ENCODE measurements at regions not wholly inside any gene's neighbourhood (a gene's known extent, or its start where the extent isn't known, plus 50 kb on each side); places are given as distances from the start of the nearest gene placed in this dataset.

- no peaks in the 10 kb centered on the region for H3K36me3 ChIP-seq (ENCODE audit: insufficient read depth, low read length)
- no peak overlapping the region for H3K27ac ChIP-seq (ENCODE audit: low read depth, low read length)
- Mint-ChIP-seq H3K9me3 (ENCODE audit: unreplicated experiment) (no peaks in the 10 kb centered on the region), H3K4me1 (ENCODE audit: low read depth, unreplicated experiment) (peaks cover 11% of the 10 kb centered on the region), H3K4me3 (ENCODE audit: unreplicated experiment) (no peak overlapping the region), H3K36me3 (ENCODE audit: low read depth, unreplicated experiment) (no peaks in the 10 kb centered on the region), H3K27me3 (ENCODE audit: low read depth, unreplicated experiment) (no peaks in the 10 kb centered on the region), H3K27ac (ENCODE audit: unreplicated experiment) (peak overlapping the region; percentile 1)
- peaks cover 6% of the 10 kb centered on the region for H3K9me3 ChIP-seq (ENCODE audit: insufficient read depth, low read depth, low read length)
- no peak overlapping the region for H3K9ac ChIP-seq (ENCODE audit: low read length)
- DNase-seq (ENCODE audit: low read depth): no peak
- no peaks in the 10 kb centered on the region for H3K27me3 ChIP-seq (ENCODE audit: insufficient read depth, low read length)
- no peak for FAIRE-seq
- H2AFZ ChIP-seq (ENCODE audit: low read depth, low read length): no peak overlapping the region
- no peaks in the 10 kb centered on the region for H3K4me1 ChIP-seq (ENCODE audit: insufficient read depth, low read length)
- H4K20me1 ChIP-seq (ENCODE audit: insufficient read depth, low read length): no peaks in the 10 kb centered on the region
- H3K79me2 ChIP-seq (ENCODE audit: insufficient read depth, low read length): no peaks in the 10 kb centered on the region
- H3K4me3 ChIP-seq (ENCODE audit: insufficient read depth, low read depth, low read length): no peak overlapping the region
- no peak for TF ChIP-seq EZH2 (IDR thresholded peaks at IDR 0.05; ENCODE audit: insufficient read depth, low read length)
- TF ChIP-seq, protein P1, sequence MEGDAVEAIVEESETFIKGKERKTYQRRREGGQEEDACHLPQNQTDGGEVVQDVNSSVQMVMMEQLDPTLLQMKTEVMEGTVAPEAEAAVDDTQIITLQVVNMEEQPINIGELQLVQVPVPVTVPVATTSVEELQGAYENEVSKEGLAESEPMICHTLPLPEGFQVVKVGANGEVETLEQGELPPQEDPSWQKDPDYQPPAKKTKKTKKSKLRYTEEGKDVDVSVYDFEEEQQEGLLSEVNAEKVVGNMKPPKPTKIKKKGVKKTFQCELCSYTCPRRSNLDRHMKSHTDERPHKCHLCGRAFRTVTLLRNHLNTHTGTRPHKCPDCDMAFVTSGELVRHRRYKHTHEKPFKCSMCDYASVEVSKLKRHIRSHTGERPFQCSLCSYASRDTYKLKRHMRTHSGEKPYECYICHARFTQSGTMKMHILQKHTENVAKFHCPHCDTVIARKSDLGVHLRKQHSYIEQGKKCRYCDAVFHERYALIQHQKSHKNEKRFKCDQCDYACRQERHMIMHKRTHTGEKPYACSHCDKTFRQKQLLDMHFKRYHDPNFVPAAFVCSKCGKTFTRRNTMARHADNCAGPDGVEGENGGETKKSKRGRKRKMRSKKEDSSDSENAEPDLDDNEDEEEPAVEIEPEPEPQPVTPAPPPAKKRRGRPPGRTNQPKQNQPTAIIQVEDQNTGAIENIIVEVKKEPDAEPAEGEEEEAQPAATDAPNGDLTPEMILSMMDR (IDR thresholded peaks at IDR 0.05; ENCODE audit: insufficient read depth, low read depth, low read length): no peak
- H3K4me2 ChIP-seq (ENCODE audit: low read length): no peak overlapping the region
Measured at GRCh38 chr3:65048151-65048550, 360.4 kb upstream of the ADAMTS9 start.

- Histone ChIP-seq H3K4me3 (ENCODE audit: insufficient read depth, low read depth, low read length) (no peak overlapping the region), H3K79me2 (ENCODE audit: insufficient read depth, low read length) (no peaks in the 10 kb centered on the region), H2AFZ (ENCODE audit: low read depth, low read length) (no peak overlapping the region), H4K20me1 (ENCODE audit: insufficient read depth, low read length) (no peaks in the 10 kb centered on the region), H3K4me1 (ENCODE audit: insufficient read depth, low read length) (no peaks in the 10 kb centered on the region), H3K9ac (ENCODE audit: low read length) (no peak overlapping the region), H3K4me2 (ENCODE audit: low read length) (no peak overlapping the region), H3K9me3 (ENCODE audit: insufficient read depth, low read depth, low read length) (no peaks in the 10 kb centered on the region), H3K27ac (ENCODE audit: low read depth, low read length) (no peak overlapping the region), H3K27me3 (ENCODE audit: insufficient read depth, low read length) (no peaks in the 10 kb centered on the region), H3K36me3 (ENCODE audit: insufficient read depth, low read length) (no peaks in the 10 kb centered on the region)
- no peak for DNase-seq (ENCODE audit: low read depth)
- TF ChIP-seq EZH2 (IDR thresholded peaks at IDR 0.05; ENCODE audit: insufficient read depth, low read length): no peak
- TF ChIP-seq, protein P1 (IDR thresholded peaks at IDR 0.05; ENCODE audit: insufficient read depth, low read depth, low read length): no peak
- FAIRE-seq: no peak
- no peak overlapping the region for H3K4me3 Mint-ChIP-seq (ENCODE audit: unreplicated experiment)
- no peaks in the 10 kb centered on the region for H3K36me3 Mint-ChIP-seq (ENCODE audit: low read depth, unreplicated experiment)
- peaks cover 8% of the 10 kb centered on the region for H3K4me1 Mint-ChIP-seq (ENCODE audit: low read depth, unreplicated experiment)
- no peaks in the 10 kb centered on the region for H3K27me3 Mint-ChIP-seq (ENCODE audit: low read depth, unreplicated experiment)
- H3K27ac Mint-ChIP-seq (ENCODE audit: unreplicated experiment): no peak overlapping the region
- no peaks in the 10 kb centered on the region for H3K9me3 Mint-ChIP-seq (ENCODE audit: unreplicated experiment)
Measured at GRCh38 chr3:65045138-65045537, 357.3 kb upstream of the ADAMTS9 start.

GRCh38 chr3:65044401-65044800 is 356.6 kb upstream of the ADAMTS9 start:
- Mint-ChIP-seq H3K4me3 (ENCODE audit: unreplicated experiment) (no peak overlapping the region), H3K27ac (ENCODE audit: unreplicated experiment) (no peak overlapping the region), H3K36me3 (ENCODE audit: low read depth, unreplicated experiment) (no peaks in the 10 kb centered on the region), H3K4me1 (ENCODE audit: low read depth, unreplicated experiment) (peaks cover 8% of the 10 kb centered on the region), H3K27me3 (ENCODE audit: low read depth, unreplicated experiment) (no peaks in the 10 kb centered on the region), H3K9me3 (ENCODE audit: unreplicated experiment) (no peaks in the 10 kb centered on the region)
- Histone ChIP-seq H3K27me3 (ENCODE audit: insufficient read depth, low read length) (no peaks in the 10 kb centered on the region), H2AFZ (ENCODE audit: low read depth, low read length) (no peak overlapping the region), H4K20me1 (ENCODE audit: insufficient read depth, low read length) (no peaks in the 10 kb centered on the region), H3K36me3 (ENCODE audit: insufficient read depth, low read length) (no peaks in the 10 kb centered on the region), H3K9me3 (ENCODE audit: insufficient read depth, low read depth, low read length) (no peaks in the 10 kb centered on the region), H3K9ac (ENCODE audit: low read length) (no peak overlapping the region), H3K4me2 (ENCODE audit: low read length) (no peak overlapping the region), H3K4me1 (ENCODE audit: insufficient read depth, low read length) (peaks cover 7% of the 10 kb centered on the region), H3K79me2 (ENCODE audit: insufficient read depth, low read length) (no peaks in the 10 kb centered on the region), H3K27ac (ENCODE audit: low read depth, low read length) (no peak overlapping the region), H3K4me3 (ENCODE audit: insufficient read depth, low read depth, low read length) (no peak overlapping the region)
- no peak for TF ChIP-seq EZH2 (IDR thresholded peaks at IDR 0.05; ENCODE audit: insufficient read depth, low read length)
- TF ChIP-seq, protein P1 (IDR thresholded peaks at IDR 0.05; ENCODE audit: insufficient read depth, low read depth, low read length): no peak
- FAIRE-seq: no peak
- no peak for DNase-seq (ENCODE audit: low read depth)
